ENCODE measurements at regions not wholly inside any gene's neighbourhood (a gene's known extent, or its start where the extent isn't known, plus 50 kb on each side); places are given as distances from the start of the nearest gene placed in this dataset.

GRCh38 chr10:78319841-78320240 lies 286.2 kb downstream of the RPS24 start:
- no peak for TF ChIP-seq REST (IDR thresholded peaks at IDR 0.05; ENCODE audit: low read depth, low read length)
- no peak for TF ChIP-seq CTCF (IDR thresholded peaks at IDR 0.05)
- no peak for TF ChIP-seq ELF1 (IDR thresholded peaks at IDR 0.05)
- no peak for TF ChIP-seq YY1 (IDR thresholded peaks at IDR 0.05; ENCODE audit: low read depth)
- TF ChIP-seq CHD2 (IDR thresholded peaks at IDR 0.05; ENCODE audit: low read length, partially characterized antibody): no peak
- TF ChIP-seq TCF12 (IDR thresholded peaks at IDR 0.05): no peak
